ENCODE measurements at regions not wholly inside any gene's neighbourhood (a gene's known extent, or its start where the extent isn't known, plus 50 kb on each side); places are given as distances from the start of the nearest gene placed in this dataset.

DNA sequence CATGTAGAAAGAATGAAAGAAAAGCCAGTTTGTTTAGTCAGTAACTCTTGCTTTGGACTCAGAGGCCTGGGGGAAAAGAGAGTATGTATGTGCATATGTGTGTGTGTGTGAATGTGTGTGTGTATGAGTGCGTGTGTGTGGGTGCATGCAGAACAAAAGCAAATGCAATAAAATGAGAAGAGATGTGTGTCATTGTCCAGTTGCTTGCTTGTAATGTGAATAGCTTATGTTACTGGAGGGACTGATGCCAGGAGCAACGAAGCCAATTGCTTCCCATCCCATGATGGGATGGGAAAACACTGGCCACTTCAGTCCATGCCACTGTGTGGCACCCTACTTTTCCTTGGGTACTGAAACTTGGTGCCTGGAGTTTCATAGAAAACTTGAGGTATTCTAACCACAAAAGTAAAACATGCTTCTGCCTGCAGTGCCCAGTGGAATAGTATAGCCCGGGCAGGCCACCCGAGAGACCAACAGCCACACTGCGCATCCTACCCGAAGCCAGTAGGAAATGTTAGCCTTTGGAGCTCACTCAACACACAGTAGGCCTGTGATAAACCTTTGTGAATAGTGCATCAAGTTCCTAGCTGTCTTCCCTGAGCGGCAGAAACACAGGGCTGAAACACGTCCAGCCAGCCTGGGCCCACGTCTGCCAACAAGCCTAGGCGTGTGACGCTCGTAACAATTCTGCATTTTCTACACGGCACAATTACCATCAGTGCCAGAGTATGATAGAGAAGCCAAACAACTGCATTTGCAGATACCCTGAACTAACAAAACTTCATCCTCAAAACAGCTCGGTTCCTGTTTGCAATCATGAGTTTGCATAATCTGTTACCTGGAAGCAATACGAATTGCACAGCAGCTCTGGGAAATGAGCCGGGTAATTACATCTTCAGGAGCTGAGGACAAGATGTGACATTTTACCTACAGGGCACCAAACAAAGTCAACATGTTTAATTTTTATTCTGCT, 198.1 kb downstream of the SYK start:
- TF ChIP-seq TAF1 (IDR thresholded peaks at IDR 0.05; ENCODE audit: borderline replicate concordance, low read depth, low read length), result no peak
- no peak for TF ChIP-seq POLR2A (IDR thresholded peaks at IDR 0.05; ENCODE audit: low read depth, low read length)
